Central memory CD4-positive, alpha-beta T cell (primary cell): ENCODE measurements at regions not wholly inside any gene's neighbourhood (a gene's known extent, or its start where the extent isn't known, plus 50 kb on each side); places are given as distances from the start of the nearest gene placed in this dataset.

Experiments used
- DNase-seq: peaks from one replicate; pipeline ENCODE4 v3.0.0; 2022

- DNase-seq, result no peak
Observed at GRCh38 chr5:73337586-73338255, 110.9 kb downstream of the FOXD1 start.

GRCh38 chr5:73336366-73336765, 112.2 kb downstream of the FOXD1 start:
- no peak for DNase-seq

GRCh38 chr5:73333944-73334703, 114.5 kb downstream of the FOXD1 start:
- no peak for DNase-seq

GRCh38 chr5:73330613-73331012, 118.0 kb downstream of the FOXD1 start:
- no peak for DNase-seq

- no peak for DNase-seq
Observed at GRCh38 chr5:73328640-73329039, 119.9 kb downstream of the FOXD1 start.

GRCh38 chr5:73327908-73328455, 120.6 kb downstream of the FOXD1 start:
- DNase-seq, result no peak

- no peak for DNase-seq
Observed at GRCh38 chr5:73325546-73325945, 123.0 kb downstream of the FOXD1 start.

- DNase-seq, result no peak
Observed at GRCh38 chr5:73323466-73323865, 125.1 kb downstream of the FOXD1 start.

- no peak for DNase-seq
Observed at GRCh38 chr5:73322437-73323076, 126.0 kb downstream of the FOXD1 start.

GRCh38 chr5:73321757-73322436, 126.7 kb downstream of the FOXD1 start:
- DNase-seq, result no peak

GRCh38 chr5:73319036-73319435, 129.5 kb downstream of the FOXD1 start:
- DNase-seq, result no peak

GRCh38 chr5:73318308-73318719, 130.3 kb downstream of the FOXD1 start:
- DNase-seq, result no peak

GRCh38 chr5:73317523-73317922, 131.1 kb downstream of the FOXD1 start:
- DNase-seq, result no peak

GRCh38 chr5:73314395-73315257, 134.0 kb downstream of the FOXD1 start:
- DNase-seq, result no peak

GRCh38 chr5:73312872-73313510, 135.6 kb downstream of the FOXD1 start:
- no peak for DNase-seq

- DNase-seq, result peak; percentile 13
Observed at GRCh38 chr5:73312146-73312871, 136.3 kb downstream of the FOXD1 start.

GRCh38 chr5:73311291-73312110, 137.1 kb downstream of the FOXD1 start:
- no peak for DNase-seq

- no peak for DNase-seq
Observed at GRCh38 chr5:73307645-73308355, 134.8 kb downstream of the TMEM174 start.

GRCh38 chr5:73306741-73307275, 133.8 kb downstream of the TMEM174 start:
- DNase-seq, result no peak
